GM03348 (cell line): ENCODE measurements at regions not wholly inside any gene's neighbourhood (a gene's known extent, or its start where the extent isn't known, plus 50 kb on each side); places are given as distances from the start of the nearest gene placed in this dataset.
"Not testable (repeated sequence)": the region's sequence is repeated elsewhere in the genome, so short reads cannot be mapped to it uniquely, and the experiment has no call there.

Experiments used
- DNase-seq: peaks from one replicate; pipeline ENCODE4 v3.0.0; 2012; ENCODE audit warnings: low spot score

GRCh38 chr7:86366946-86367345 is 276.8 kb upstream of the GRM3 start:
- DNase-seq = no peak

- DNase-seq = not testable (repeated sequence)
Measured at GRCh38 chr7:86340407-86340806, 303.3 kb upstream of the GRM3 start.

GRCh38 chr7:86339051-86339450 is 304.7 kb upstream of the GRM3 start:
- no peak for DNase-seq

- DNase-seq = no peak
Measured at GRCh38 chr7:86328801-86329433, 314.8 kb upstream of the GRM3 start.

- DNase-seq = no peak
Measured at GRCh38 chr7:86326847-86327246, 316.9 kb upstream of the GRM3 start.

- DNase-seq = no peak
Measured at GRCh38 chr7:86320889-86321288, 322.8 kb upstream of the GRM3 start.

GRCh38 chr7:86320341-86320740 is 323.4 kb upstream of the GRM3 start:
- DNase-seq = no peak

- no peak for DNase-seq
Measured at GRCh38 chr7:86313842-86314241, 329.9 kb upstream of the GRM3 start.

- no peak for DNase-seq
Measured at GRCh38 chr7:86301301-86301700, 342.4 kb upstream of the GRM3 start.

GRCh38 chr7:86295526-86295925 is 348.2 kb upstream of the GRM3 start:
- no peak for DNase-seq

GRCh38 chr7:86282014-86282682 is 361.6 kb upstream of the GRM3 start:
- DNase-seq = no peak

- no peak for DNase-seq
Measured at GRCh38 chr7:86280150-86280549, 363.6 kb upstream of the GRM3 start.

- no peak for DNase-seq
Measured at GRCh38 chr7:86262781-86263180, 380.9 kb upstream of the GRM3 start.

- no peak for DNase-seq
Measured at GRCh38 chr7:86257894-86258293, 385.8 kb upstream of the GRM3 start.

- no peak for DNase-seq
Measured at GRCh38 chr7:86252406-86252805, 391.3 kb upstream of the GRM3 start.

GRCh38 chr7:86248977-86249376 is 394.7 kb upstream of the GRM3 start:
- DNase-seq = no peak

GRCh38 chr7:86243171-86243570 is 400.5 kb upstream of the GRM3 start:
- no peak for DNase-seq

- DNase-seq = no peak
Measured at GRCh38 chr7:86226191-86226590, 417.5 kb upstream of the GRM3 start.

- DNase-seq = no peak
Measured at GRCh38 chr7:86222806-86223205, 420.9 kb upstream of the GRM3 start.

GRCh38 chr7:86214734-86215133 is 429.0 kb upstream of the GRM3 start:
- no peak for DNase-seq

- no peak for DNase-seq
Measured at GRCh38 chr7:86212976-86213375, 430.7 kb upstream of the GRM3 start.

- DNase-seq = no peak
Measured at GRCh38 chr7:86209036-86209435, 434.7 kb upstream of the GRM3 start.

- DNase-seq = no peak
Measured at GRCh38 chr7:86207740-86208139, 436.0 kb upstream of the GRM3 start.

- no peak for DNase-seq
Measured at GRCh38 chr7:86202833-86203232, 440.9 kb upstream of the GRM3 start.
